ENCODE measurements at regions not wholly inside any gene's neighbourhood (a gene's known extent, or its start where the extent isn't known, plus 50 kb on each side); places are given as distances from the start of the nearest gene placed in this dataset.

GRCh38 chr5:67435032-67435431 lies 238.4 kb upstream of the CD180 start:
- no peak for TF ChIP-seq NFIC (IDR thresholded peaks at IDR 0.05; ENCODE audit: low read depth, low read length)
- TF ChIP-seq ZNF274 (IDR thresholded peaks at IDR 0.05; ENCODE audit: insufficient read depth, insufficient read length) = no peak
- TF ChIP-seq CEBPZ (IDR thresholded peaks at IDR 0.05; ENCODE audit: low read depth, low read length) = no peak
- no peak for TF ChIP-seq MAX (IDR thresholded peaks at IDR 0.05; ENCODE audit: low read depth, low read length)
- no peak for TF ChIP-seq REST (IDR thresholded peaks at IDR 0.05; ENCODE audit: low read depth, low read length)
- TF ChIP-seq DPF2 (IDR thresholded peaks at IDR 0.05) = no peak
- no peak for TF ChIP-seq FOS (IDR thresholded peaks at IDR 0.05; ENCODE audit: borderline replicate concordance, extremely low read depth, insufficient read length)
- TF ChIP-seq EZH2 (IDR thresholded peaks at IDR 0.05; ENCODE audit: borderline replicate concordance, control insufficient read depth, low read depth, low read length) = no peak
- no peak for TF ChIP-seq EP300 (IDR thresholded peaks at IDR 0.05; ENCODE audit: borderline replicate concordance in 1 of 2, control insufficient read depth in 1 of 2, low read depth in 2 of 2, low read length in 2 of 2)
- TF ChIP-seq CTCF (IDR thresholded peaks at IDR 0.05 in 2 of 3, conservative IDR thresholded peaks at IDR 0.05 in 1 of 3; ENCODE audit: control insufficient read depth in 2 of 3, extremely low read depth in 1 of 3, insufficient read depth in 1 of 3, low read depth in 3 of 3, low read length in 3 of 3) = no peak
- TF ChIP-seq USF1 (IDR thresholded peaks at IDR 0.05; ENCODE audit: borderline replicate concordance, extremely low read length, insufficient read depth, low read depth, low read length) = no peak
- no peak for TF ChIP-seq YY1 (IDR thresholded peaks at IDR 0.05; ENCODE audit: low read depth, low read length)
- TF ChIP-seq JUNB (IDR thresholded peaks at IDR 0.05) = no peak
